RWPE2 (cell line): ENCODE measurements at regions not wholly inside any gene's neighbourhood (a gene's known extent, or its start where the extent isn't known, plus 50 kb on each side); places are given as distances from the start of the nearest gene placed in this dataset.
"Not testable (repeated sequence)": the region's sequence is repeated elsewhere in the genome, so short reads cannot be mapped to it uniquely, and the experiment has no call there.

Source experiments
- ATAC-seq: fragments of 200-7000 bp; cut with Tn5 transposase; 3 replicates; pipeline ENCODE4 v1.9.1; 2021; ENCODE audit warnings: low read depth
- DNase-seq: peaks from one replicate; pipeline ENCODE4 v3.0.0-alpha.2; 2020; ENCODE audit warnings: low spot score
- H3K27ac ChIP-seq: fragments of 450-650 bp; 2 replicates; pipeline ENCODE4 v1.5.1; 2017; ENCODE audit warnings: mild to moderate bottlenecking; ENCODE audit not compliant: poor library complexity, severe bottlenecking
- H3K27me3 ChIP-seq: fragments of 250-450 bp; sonication (Bioruptor Pico); 2 replicates; pipeline ENCODE4 v1.5.1; 2021; ENCODE audit warnings: mild to moderate bottlenecking, moderate library complexity; ENCODE audit not compliant: insufficient read depth, poor library complexity, severe bottlenecking
- H3K36me3 ChIP-seq: fragments of 250-450 bp; sonication (Bioruptor Pico); 2 replicates; pipeline ENCODE4 v1.5.1; 2020; ENCODE audit warnings: low read depth, mild to moderate bottlenecking, moderate library complexity
- H3K4me1 ChIP-seq: fragments of 250-450 bp; sonication (Bioruptor Pico); 2 replicates; pipeline ENCODE4 v1.5.1; 2021; ENCODE audit warnings: mild to moderate bottlenecking, moderate library complexity; ENCODE audit not compliant: insufficient read depth, poor library complexity, severe bottlenecking
- H3K4me3 ChIP-seq: fragments of 250-450 bp; sonication (Bioruptor Pico); 2 replicates; pipeline ENCODE4 v1.5.1; 2021; ENCODE audit warnings: mild to moderate bottlenecking, moderate library complexity; ENCODE audit not compliant: severe bottlenecking
- H3K9me3 ChIP-seq: fragments of 250-450 bp; sonication (Bioruptor Pico); 2 replicates; pipeline ENCODE4 v1.5.1; 2021; ENCODE audit warnings: mild to moderate bottlenecking, moderate library complexity; ENCODE audit not compliant: severe bottlenecking
- TF ChIP-seq, protein P1 (sequence below): fragments of 450-650 bp; IDR thresholded peaks from one replicate; pipeline ENCODE4 v1.5.1; 2017; ENCODE audit warnings: mild to moderate bottlenecking, moderate library complexity; ENCODE audit not compliant: poor library complexity, severe bottlenecking

DNA sequence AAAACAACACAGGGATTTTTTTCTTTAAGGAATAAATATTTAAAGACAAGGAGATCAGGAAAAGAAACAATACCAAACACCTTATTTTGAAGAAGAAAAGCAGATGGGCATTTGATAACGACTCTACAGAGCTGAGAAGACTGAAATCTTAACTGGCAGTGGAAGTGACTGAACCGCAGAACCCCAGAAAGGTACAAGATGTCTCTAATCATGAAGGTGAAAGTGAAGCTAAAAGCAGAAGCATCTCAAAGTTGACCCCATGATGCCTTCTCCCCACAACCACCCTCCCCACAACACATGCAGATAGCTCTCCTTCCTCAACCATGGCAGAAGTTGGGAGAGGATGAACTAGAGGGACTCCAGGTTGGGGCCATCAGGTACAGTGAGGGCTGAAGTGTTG is 129.6 kb downstream of the ZNF648 start:
- Histone ChIP-seq H3K4me3 (no peak overlapping the region), H3K36me3 (no peaks in the 10 kb centered on the region), H3K27ac (no peak overlapping the region), H3K27me3 (no peaks in the 10 kb centered on the region), H3K9me3 (no peaks in the 10 kb centered on the region), H3K4me1 (no peaks in the 10 kb centered on the region)
- ATAC-seq (no peak), DNase-seq (no peak)
- TF ChIP-seq, protein P1, sequence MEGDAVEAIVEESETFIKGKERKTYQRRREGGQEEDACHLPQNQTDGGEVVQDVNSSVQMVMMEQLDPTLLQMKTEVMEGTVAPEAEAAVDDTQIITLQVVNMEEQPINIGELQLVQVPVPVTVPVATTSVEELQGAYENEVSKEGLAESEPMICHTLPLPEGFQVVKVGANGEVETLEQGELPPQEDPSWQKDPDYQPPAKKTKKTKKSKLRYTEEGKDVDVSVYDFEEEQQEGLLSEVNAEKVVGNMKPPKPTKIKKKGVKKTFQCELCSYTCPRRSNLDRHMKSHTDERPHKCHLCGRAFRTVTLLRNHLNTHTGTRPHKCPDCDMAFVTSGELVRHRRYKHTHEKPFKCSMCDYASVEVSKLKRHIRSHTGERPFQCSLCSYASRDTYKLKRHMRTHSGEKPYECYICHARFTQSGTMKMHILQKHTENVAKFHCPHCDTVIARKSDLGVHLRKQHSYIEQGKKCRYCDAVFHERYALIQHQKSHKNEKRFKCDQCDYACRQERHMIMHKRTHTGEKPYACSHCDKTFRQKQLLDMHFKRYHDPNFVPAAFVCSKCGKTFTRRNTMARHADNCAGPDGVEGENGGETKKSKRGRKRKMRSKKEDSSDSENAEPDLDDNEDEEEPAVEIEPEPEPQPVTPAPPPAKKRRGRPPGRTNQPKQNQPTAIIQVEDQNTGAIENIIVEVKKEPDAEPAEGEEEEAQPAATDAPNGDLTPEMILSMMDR = no peak

DNA sequence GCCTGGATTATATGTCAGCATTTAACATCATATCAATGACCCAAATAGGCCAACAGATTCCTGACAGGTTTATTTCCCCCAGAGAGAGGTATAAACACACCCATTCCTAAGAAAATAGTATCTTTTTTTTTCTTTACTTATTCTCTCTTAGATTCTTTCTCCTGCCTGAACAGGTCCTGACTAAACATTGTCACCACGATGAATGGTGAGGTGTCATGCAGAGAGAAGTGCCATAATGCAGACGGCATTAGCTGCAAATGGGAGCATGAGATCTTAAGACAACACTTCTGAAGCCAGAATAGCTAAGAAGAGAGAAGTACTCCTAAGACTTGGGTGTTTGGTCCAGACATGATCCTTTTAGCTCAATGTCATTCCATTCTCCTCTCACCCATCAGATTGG is 131.3 kb downstream of the ZNF648 start:
- no peak for DNase-seq
- Histone ChIP-seq H3K27me3 (no peaks in the 10 kb centered on the region), H3K36me3 (no peaks in the 10 kb centered on the region), H3K9me3 (no peaks in the 10 kb centered on the region), H3K4me1 (no peaks in the 10 kb centered on the region), H3K4me3 (no peak overlapping the region), H3K27ac (no peak overlapping the region)
- TF ChIP-seq, protein P1 = no peak
- no peak for ATAC-seq

DNA sequence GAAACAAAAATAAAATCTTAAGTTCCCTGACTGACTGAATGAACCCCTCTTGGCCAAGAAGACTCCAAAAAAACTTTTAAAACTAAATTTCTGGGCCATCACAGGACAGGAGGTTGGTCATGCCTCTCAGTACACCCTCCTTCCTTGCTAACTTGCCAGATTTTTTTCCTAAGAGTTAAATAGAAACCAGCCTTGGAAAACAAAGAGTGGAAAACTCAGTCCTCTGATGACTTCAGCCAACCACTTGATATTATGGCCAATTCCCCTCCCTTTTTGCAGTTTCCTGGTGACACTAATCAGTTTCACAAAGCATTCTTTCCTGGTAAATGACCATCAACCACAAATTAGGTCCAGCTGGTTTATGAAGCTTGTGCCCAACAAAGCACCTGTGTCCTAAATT is 134.8 kb downstream of the ZNF648 start:
- Histone ChIP-seq H3K9me3 (no peaks in the 10 kb centered on the region), H3K36me3 (no peaks in the 10 kb centered on the region), H3K4me1 (no peaks in the 10 kb centered on the region), H3K4me3 (no peak overlapping the region), H3K27ac (no peak overlapping the region), H3K27me3 (no peaks in the 10 kb centered on the region)
- TF ChIP-seq, protein P1 = no peak
- ATAC-seq (no peak), DNase-seq (no peak)

DNA sequence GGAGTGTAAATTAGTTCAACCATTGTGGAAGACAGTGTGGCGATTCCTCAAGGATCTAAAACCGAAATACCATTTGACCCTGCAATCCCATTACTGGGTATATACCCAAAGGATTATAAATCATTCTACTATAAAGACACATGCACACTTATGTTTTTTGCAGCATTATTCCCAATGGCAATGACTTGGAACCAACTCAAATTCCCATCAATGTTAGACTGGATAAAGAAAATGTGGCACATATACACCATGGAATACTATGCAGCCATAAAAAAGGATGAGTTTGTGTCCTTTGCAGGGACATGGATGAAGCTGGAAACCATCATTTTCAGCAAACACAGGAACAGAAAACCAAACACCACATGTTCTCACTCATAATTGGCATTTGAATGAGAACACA is 137.5 kb downstream of the ZNF648 start:
- H3K4me3 ChIP-seq, H3K27ac ChIP-seq, H3K4me1 ChIP-seq, H3K36me3 ChIP-seq, H3K9me3 ChIP-seq, H3K27me3 ChIP-seq, DNase-seq, ATAC-seq: not testable (repeated sequence)

DNA sequence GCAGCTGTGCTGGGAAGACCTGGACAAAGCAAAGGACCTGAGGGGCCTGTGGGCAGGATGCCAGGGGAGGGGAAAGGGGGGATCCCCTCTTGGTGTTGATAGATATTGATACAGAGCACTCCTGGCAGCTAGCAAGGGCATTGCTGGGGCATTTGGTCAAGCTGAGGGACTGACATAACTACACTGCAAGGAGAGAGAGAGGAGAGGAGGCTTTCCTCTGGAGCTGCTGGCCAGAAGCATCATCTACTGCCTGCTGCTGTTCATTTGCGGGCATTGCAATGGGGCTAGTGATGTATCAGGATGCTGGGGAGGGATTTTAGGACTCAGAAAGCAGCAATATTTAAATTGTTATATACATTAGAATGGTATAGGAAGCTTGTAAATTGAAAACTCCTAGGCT is 142.0 kb downstream of the ZNF648 start:
- TF ChIP-seq, protein P1 = no peak
- H3K27me3 ChIP-seq = no peaks in the 10 kb centered on the region
- H3K36me3 ChIP-seq = no peaks in the 10 kb centered on the region
- no peaks in the 10 kb centered on the region for H3K9me3 ChIP-seq
- ATAC-seq (no peak), DNase-seq (no peak)
- no peak overlapping the region for H3K27ac ChIP-seq
- H3K4me3 ChIP-seq = no peak overlapping the region
- H3K4me1 ChIP-seq = no peaks in the 10 kb centered on the region
